ENCODE measurements at regions not wholly inside any gene's neighbourhood (a gene's known extent, or its start where the extent isn't known, plus 50 kb on each side); places are given as distances from the start of the nearest gene placed in this dataset.

DNA sequence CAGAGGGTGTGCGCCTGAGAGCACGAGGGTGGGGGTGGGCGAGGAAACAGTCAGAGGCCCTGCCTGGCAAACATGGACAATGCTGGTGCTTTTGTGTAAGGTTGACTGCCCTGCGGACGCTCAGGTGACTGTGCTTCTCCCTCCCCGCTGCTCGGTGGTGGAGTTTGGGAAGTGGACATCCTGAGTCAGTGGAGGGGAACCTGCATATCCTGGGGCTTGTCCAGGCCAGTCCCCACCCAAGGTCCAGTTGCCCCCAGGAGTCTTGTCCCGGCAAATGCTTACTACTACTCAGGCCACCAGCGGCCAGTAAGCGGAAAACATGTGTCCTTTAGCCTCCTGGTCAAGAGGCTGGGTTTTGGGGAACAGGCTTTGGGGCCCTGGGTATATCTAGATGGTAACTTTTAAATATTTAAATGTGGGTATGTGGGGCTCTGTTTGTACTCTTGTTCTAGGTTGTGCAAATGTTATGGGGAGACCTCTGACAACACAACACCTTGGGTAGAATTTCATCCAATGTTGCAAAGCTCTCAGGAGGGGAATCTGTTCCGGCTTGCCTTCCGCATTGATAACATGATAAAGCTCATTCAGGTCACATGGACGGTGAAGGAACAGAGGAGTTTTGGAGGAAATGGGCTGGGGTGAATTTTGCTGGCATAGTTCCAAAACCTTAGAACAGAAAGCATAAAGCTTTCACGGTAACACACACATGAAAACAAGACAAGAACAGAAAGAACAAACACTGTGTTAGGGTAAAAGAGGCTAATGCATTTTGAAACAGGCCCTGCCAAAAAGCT is 364.9 kb downstream of the PRDM2 start:
- TF ChIP-seq, protein P1, sequence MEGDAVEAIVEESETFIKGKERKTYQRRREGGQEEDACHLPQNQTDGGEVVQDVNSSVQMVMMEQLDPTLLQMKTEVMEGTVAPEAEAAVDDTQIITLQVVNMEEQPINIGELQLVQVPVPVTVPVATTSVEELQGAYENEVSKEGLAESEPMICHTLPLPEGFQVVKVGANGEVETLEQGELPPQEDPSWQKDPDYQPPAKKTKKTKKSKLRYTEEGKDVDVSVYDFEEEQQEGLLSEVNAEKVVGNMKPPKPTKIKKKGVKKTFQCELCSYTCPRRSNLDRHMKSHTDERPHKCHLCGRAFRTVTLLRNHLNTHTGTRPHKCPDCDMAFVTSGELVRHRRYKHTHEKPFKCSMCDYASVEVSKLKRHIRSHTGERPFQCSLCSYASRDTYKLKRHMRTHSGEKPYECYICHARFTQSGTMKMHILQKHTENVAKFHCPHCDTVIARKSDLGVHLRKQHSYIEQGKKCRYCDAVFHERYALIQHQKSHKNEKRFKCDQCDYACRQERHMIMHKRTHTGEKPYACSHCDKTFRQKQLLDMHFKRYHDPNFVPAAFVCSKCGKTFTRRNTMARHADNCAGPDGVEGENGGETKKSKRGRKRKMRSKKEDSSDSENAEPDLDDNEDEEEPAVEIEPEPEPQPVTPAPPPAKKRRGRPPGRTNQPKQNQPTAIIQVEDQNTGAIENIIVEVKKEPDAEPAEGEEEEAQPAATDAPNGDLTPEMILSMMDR (conservative IDR thresholded peaks at IDR 0.05), result no peak
- TF ChIP-seq EZH2 (IDR thresholded peaks at IDR 0.05; ENCODE audit: low read depth), result no peak

Measured in PC-9 (cell line).